ENCODE measurements at regions not wholly inside any gene's neighbourhood (a gene's known extent, or its start where the extent isn't known, plus 50 kb on each side); places are given as distances from the start of the nearest gene placed in this dataset.

DNA sequence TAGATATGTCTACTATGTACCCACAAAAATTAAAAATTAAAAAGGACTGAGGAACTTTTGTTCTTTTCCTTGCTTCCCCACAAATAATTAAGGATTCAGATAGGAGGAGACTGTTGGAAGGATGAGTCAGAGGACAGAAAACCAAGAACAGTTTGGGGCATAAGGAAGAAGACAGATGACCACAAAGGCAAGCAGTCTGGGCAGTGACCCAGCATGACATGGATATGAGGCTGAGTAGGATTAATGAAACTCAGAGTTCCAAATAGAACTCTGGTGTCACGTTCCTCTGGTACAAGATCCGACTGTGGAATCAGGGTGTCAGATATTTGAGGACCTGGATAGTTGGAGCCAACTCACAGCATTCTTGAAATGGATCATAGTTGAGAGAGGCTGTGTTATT is 89.3 kb upstream of the SLC38A4 start:
- peak in 1 of 2 donors; percentile 25 for DNase-seq
- peak; percentile 63 to 87 for ATAC-seq (ENCODE audit: low FRiP score in 2 of 2)
- Histone ChIP-seq H3K27ac (no peak overlapping the region), H3K27me3 (no peaks in the 10 kb centered on the region), H3K9me3 (peaks cover 0 to 3% (median 1%) of the 10 kb centered on the region in 4 donors), H3K4me1 (peaks cover 0 to 2% (median under 1%) of the 10 kb centered on the region in 4 donors), H3K4me3 (no peak overlapping the region), H3K36me3 (no peaks in the 10 kb centered on the region)
- TF ChIP-seq POLR2A (IDR thresholded peaks at IDR 0.05) (no peak), POLR2AphosphoS5 (IDR thresholded peaks at IDR 0.05) (no peak), EP300 (IDR thresholded peaks at IDR 0.05) (no peak)
- TF ChIP-seq, protein P1, sequence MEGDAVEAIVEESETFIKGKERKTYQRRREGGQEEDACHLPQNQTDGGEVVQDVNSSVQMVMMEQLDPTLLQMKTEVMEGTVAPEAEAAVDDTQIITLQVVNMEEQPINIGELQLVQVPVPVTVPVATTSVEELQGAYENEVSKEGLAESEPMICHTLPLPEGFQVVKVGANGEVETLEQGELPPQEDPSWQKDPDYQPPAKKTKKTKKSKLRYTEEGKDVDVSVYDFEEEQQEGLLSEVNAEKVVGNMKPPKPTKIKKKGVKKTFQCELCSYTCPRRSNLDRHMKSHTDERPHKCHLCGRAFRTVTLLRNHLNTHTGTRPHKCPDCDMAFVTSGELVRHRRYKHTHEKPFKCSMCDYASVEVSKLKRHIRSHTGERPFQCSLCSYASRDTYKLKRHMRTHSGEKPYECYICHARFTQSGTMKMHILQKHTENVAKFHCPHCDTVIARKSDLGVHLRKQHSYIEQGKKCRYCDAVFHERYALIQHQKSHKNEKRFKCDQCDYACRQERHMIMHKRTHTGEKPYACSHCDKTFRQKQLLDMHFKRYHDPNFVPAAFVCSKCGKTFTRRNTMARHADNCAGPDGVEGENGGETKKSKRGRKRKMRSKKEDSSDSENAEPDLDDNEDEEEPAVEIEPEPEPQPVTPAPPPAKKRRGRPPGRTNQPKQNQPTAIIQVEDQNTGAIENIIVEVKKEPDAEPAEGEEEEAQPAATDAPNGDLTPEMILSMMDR (IDR thresholded peaks at IDR 0.05) = no peak
- 51 to 74% methylated on average over 2 of the region's 2 CpGs for WGBS, 2 donors

DNA sequence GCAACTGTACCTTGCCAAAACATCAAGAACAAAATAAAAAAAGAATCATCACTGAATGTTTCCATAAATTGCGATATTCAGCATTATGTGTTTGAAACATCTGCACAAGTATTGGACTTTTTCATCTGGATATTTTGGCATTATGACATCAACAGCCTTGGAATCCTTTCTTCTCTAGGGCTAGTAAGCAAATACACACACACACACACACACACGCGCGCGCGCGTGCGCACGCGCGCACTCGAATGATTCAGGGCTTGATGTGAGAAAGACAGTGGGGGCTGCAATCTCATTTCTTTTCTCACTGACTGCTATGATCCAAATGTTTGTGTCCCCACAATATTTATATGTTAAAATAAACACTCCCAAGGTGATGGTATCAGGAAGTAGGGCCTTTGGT is 90.0 kb upstream of the SLC38A4 start:
- no peak overlapping the region for H3K4me3 ChIP-seq
- peaks cover 0 to 3% (median under 1%) of the 10 kb centered on the region in 4 donors for H3K9me3 ChIP-seq
- no peaks in the 10 kb centered on the region for H3K27me3 ChIP-seq
- no peak overlapping the region for H3K27ac ChIP-seq
- ATAC-seq (ENCODE audit: low FRiP score in 2 of 2) (peak in 1 of 2 donors; percentile 54), DNase-seq (no peak)
- H3K36me3 ChIP-seq = no peaks in the 10 kb centered on the region
- WGBS, 2 donors = 74 to 86% methylated on average over 12 of the region's 12 CpGs
- TF ChIP-seq POLR2AphosphoS5 (IDR thresholded peaks at IDR 0.05) = no peak
- TF ChIP-seq EP300 (IDR thresholded peaks at IDR 0.05) = no peak
- TF ChIP-seq, protein P1 (IDR thresholded peaks at IDR 0.05) = no peak
- TF ChIP-seq POLR2A (IDR thresholded peaks at IDR 0.05) = no peak
- peaks cover 0 to 5% (median 1%) of the 10 kb centered on the region in 4 donors for H3K4me1 ChIP-seq

DNA sequence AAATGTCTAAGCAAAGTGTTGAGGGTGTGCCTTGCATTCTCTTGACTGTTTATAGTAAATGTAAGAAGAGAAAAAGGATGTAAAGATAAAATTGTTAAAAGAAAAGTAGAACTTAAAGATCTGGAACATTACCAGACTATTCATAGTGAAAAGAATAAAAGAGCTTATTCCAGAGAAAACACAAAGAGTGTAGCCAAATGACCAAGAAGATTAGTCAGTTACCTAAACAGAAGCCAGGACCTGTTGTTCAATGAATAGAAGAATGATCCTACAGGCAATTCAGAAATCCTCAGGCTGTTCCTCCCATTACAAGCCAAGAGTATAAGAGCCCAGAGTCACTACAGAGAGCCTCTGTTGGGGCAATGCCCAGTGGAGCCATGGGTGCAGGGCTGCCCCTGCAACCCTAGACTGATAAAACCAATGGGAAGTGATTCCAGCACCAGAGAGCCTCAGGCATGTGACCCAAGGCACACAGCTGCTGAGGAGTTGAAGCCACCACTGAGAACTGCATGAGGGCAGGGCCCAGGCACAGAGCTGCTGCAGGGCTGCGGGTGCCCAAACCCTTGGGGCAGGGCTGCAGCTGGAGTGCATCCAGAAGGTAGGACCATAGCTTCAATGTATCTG is 91.1 kb upstream of the SLC38A4 start:
- ATAC-seq (ENCODE audit: low FRiP score in 2 of 2) = no peak
- no peak overlapping the region for H3K27ac ChIP-seq
- H3K4me3 ChIP-seq = no peak overlapping the region
- H3K4me1 ChIP-seq = peaks cover 0 to 5% (median 1%) of the 10 kb centered on the region in 4 donors
- TF ChIP-seq, protein P1 (IDR thresholded peaks at IDR 0.05) = no peak
- TF ChIP-seq POLR2A (IDR thresholded peaks at IDR 0.05) (no peak), EP300 (IDR thresholded peaks at IDR 0.05) (no peak), POLR2AphosphoS5 (IDR thresholded peaks at IDR 0.05) (no peak)
- WGBS, 2 donors = 86% methylated on average over 1 of the region's 1 CpG; no CpG with 5 or more reads in 1 of the 2 donors
- DNase-seq = peak in 1 of 2 donors; percentile 10
- no peaks in the 10 kb centered on the region for H3K36me3 ChIP-seq
- no peaks in the 10 kb centered on the region for H3K27me3 ChIP-seq
- no peaks in the 10 kb centered on the region for H3K9me3 ChIP-seq

DNA sequence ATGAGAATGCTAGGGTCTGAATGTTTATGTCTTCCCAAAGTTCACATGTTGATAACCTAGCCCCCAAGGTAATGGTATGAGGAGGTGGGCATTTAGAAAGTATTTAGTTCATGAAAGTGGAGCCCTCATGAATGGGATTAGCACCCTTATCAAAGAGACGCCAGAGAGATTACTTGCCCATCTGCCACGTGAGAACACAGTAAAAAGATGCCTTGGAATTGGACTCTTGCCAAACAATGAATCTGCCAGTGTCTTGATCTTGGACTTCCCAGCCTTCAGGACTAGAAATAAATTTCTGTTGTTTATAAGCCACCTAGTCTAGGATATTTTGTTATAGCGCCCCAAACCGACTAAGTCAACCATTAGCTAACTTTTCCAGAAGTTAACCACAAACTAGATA is 92.0 kb upstream of the SLC38A4 start:
- ATAC-seq (ENCODE audit: low FRiP score in 2 of 2) (no peak), DNase-seq (no peak)
- TF ChIP-seq, protein P1 (IDR thresholded peaks at IDR 0.05) = no peak
- TF ChIP-seq EP300 (IDR thresholded peaks at IDR 0.05) (no peak), POLR2AphosphoS5 (IDR thresholded peaks at IDR 0.05) (no peak), POLR2A (IDR thresholded peaks at IDR 0.05) (no peak)
- Histone ChIP-seq H3K4me3 (no peak overlapping the region), H3K36me3 (no peaks in the 10 kb centered on the region), H3K4me1 (peaks cover 0 to 5% (median 1%) of the 10 kb centered on the region in 4 donors), H3K27ac (no peak overlapping the region), H3K27me3 (no peaks in the 10 kb centered on the region), H3K9me3 (no peaks in the 10 kb centered on the region)
- WGBS, 2 donors = 65 to 85% methylated on average over 4 of the region's 4 CpGs

DNA sequence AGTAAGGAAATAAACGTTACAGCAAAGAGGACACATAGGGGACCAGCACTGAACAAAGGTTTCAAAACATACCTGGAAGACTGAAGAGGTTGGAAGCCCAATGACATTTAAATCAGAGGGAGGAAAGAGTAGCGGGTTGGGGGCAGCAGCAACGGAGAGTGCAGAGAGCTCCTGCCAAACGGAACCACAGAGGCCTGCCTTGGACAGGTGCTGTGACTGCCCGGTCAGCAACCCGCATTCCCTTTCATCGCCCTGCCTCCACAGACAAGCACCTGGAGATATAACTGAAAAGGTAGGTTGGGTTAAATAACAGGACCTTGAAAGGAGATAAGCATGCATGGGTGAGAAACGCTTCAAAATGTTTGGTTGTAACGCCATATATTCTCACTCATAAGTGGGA is 92.8 kb upstream of the SLC38A4 start:
- 88 to 93% methylated on average over 9 of the region's 9 CpGs for WGBS, 2 donors
- no peaks in the 10 kb centered on the region for H3K27me3 ChIP-seq
- ATAC-seq (ENCODE audit: low FRiP score in 2 of 2) = no peak
- no peak overlapping the region for H3K4me3 ChIP-seq
- peak in 1 of 2 donors; percentile 1 for DNase-seq
- H3K4me1 ChIP-seq = peaks cover 0 to 5% (median 1%) of the 10 kb centered on the region in 4 donors
- TF ChIP-seq POLR2AphosphoS5 (IDR thresholded peaks at IDR 0.05) (no peak), EP300 (IDR thresholded peaks at IDR 0.05) (no peak), POLR2A (IDR thresholded peaks at IDR 0.05) (no peak)
- TF ChIP-seq, protein P1 (IDR thresholded peaks at IDR 0.05) = no peak
- no peaks in the 10 kb centered on the region for H3K9me3 ChIP-seq
- no peaks in the 10 kb centered on the region for H3K36me3 ChIP-seq
- H3K27ac ChIP-seq = no peak overlapping the region
